IMR-90 (cell line): ENCODE measurements at regions not wholly inside any gene's neighbourhood (a gene's known extent, or its start where the extent isn't known, plus 50 kb on each side); places are given as distances from the start of the nearest gene placed in this dataset.

Source experiments
- ATAC-seq: fragments of 200-7000 bp; cut with Tn5 transposase; 2 replicates; pipeline ENCODE4 v1.9.1; 2020; ENCODE audit warnings: low read depth, mild to moderate bottlenecking, moderate library complexity
- BruUV-seq: library from RNA; stranded (reverse); fragments of 400-500 nt; replicated peaks from 2 replicates; lab custom pipeline; 2021; lab: Mats Ljungman, UMichigan
- CTCF ChIA-PET: fragments of 300-600 bp; formaldehyde crosslinking; extraction: SDS; loops from one replicate; lab custom pipeline; 2021; ENCODE audit warnings: antibody characterized with exemption; lab: Yijun Ruan, JAX
- POLR2A ChIA-PET: fragments of 300-600 bp; sonication (Branson Sonifier 250); formaldehyde crosslinking; loops from one replicate; lab custom pipeline; 2022; ENCODE audit warnings: antibody characterized with exemption; ENCODE audit not compliant: unreplicated experiment; lab: Charles Lee
- DNase-seq: peaks from one replicate; pipeline ENCODE4 v3.0.0; 2013
- H2AFZ ChIP-seq: replicated peaks from 2 replicates; pipeline ENCODE3; 2013; ENCODE audit warnings: low read length, mild to moderate bottlenecking; ENCODE audit not compliant: poor library complexity
- H2AK5ac ChIP-seq: 2 replicates; pipeline ENCODE4 v1.6.1; 2013; ENCODE audit warnings: low read depth, low read length, inconsistent platforms
- H2AK9ac ChIP-seq: replicated peaks from 2 replicates; pipeline ENCODE3; 2013; ENCODE audit warnings: mild to moderate bottlenecking, low read depth, low read length, moderate library complexity; ENCODE audit not compliant: poor library complexity
- H2BK120ac ChIP-seq: 2 replicates; pipeline ENCODE4 v1.6.1; 2013; ENCODE audit warnings: low read depth, low read length, inconsistent platforms
- H2BK15ac ChIP-seq: 3 replicates; pipeline ENCODE4 v1.6.1; 2013; ENCODE audit warnings: low read depth, low read length, inconsistent platforms
- H2BK20ac ChIP-seq: 2 replicates; pipeline ENCODE4 v1.6.1; 2013; ENCODE audit warnings: low read depth, mild to moderate bottlenecking, inconsistent platforms, low read length, moderate library complexity
- H2BK5ac ChIP-seq: 2 replicates; pipeline ENCODE4 v1.6.1; 2013; ENCODE audit warnings: mild to moderate bottlenecking, low read depth, low read length, inconsistent platforms; ENCODE audit not compliant: poor library complexity, severe bottlenecking
- H3K14ac ChIP-seq: replicated peaks from 2 replicates; pipeline ENCODE4 v1.6.1; 2013; ENCODE audit warnings: low read depth, low read length, inconsistent platforms
- H3K18ac ChIP-seq: 2 replicates; pipeline ENCODE4 v1.6.1; 2013; ENCODE audit warnings: low read depth, low read length, control low read depth
- H3K23ac ChIP-seq: 2 replicates; pipeline ENCODE4 v1.6.1; 2013; ENCODE audit warnings: low read depth, low read length, inconsistent platforms
- H3K27ac ChIP-seq: 2 replicates; pipeline ENCODE4 v1.5.1; 2013; ENCODE audit warnings: mild to moderate bottlenecking, control low read depth, low read length; ENCODE audit not compliant: insufficient read depth
- H3K27me3 ChIP-seq: 2 replicates; pipeline ENCODE4 v1.6.1; 2013; ENCODE audit warnings: low read length; ENCODE audit not compliant: control insufficient read depth, insufficient read depth
- H3K36me3 ChIP-seq: 2 replicates; pipeline ENCODE4 v1.6.1; 2013; ENCODE audit warnings: low read length, mixed read lengths; ENCODE audit not compliant: control insufficient read depth, insufficient read depth
- H3K4ac ChIP-seq: 2 replicates; pipeline ENCODE4 v1.6.1; 2013; ENCODE audit warnings: low read depth, low read length, inconsistent platforms
- H3K4me1 ChIP-seq: 2 replicates; pipeline ENCODE4 v1.6.1; 2013; ENCODE audit warnings: low read length, mixed read lengths; ENCODE audit not compliant: control insufficient read depth, insufficient read depth
- H3K4me2 ChIP-seq: 2 replicates; pipeline ENCODE4 v1.6.1; 2013; ENCODE audit warnings: low read depth, mild to moderate bottlenecking, control low read depth, low read length, moderate library complexity
- H3K4me3 ChIP-seq: 2 replicates; pipeline ENCODE4 v1.5.1; 2013; ENCODE audit warnings: low read depth, mild to moderate bottlenecking, control low read depth, low read length, moderate library complexity; ENCODE audit not compliant: insufficient read depth
- H3K56ac ChIP-seq: 2 replicates; pipeline ENCODE4 v1.6.1; 2013; ENCODE audit warnings: low read length, inconsistent platforms; ENCODE audit not compliant: insufficient read depth; ENCODE audit errors: extremely low read depth
- H3K79me1 ChIP-seq, 2 experiments: 2 replicates each; pipeline ENCODE4 v1.6.1; 2013; ENCODE audit warnings: low read length in 2 of 2, inconsistent platforms in 1 of 2, low read depth in 1 of 2
- H3K9ac ChIP-seq: 2 replicates; pipeline ENCODE4 v1.6.1; 2013; ENCODE audit warnings: low read depth, low read length, control low read depth
- H3K9me1 ChIP-seq: 2 replicates; pipeline ENCODE4 v1.6.1; 2013; ENCODE audit warnings: low read length, inconsistent platforms; ENCODE audit not compliant: insufficient read depth
- H3K9me3 ChIP-seq: 2 replicates; pipeline ENCODE4 v1.6.1; 2013; ENCODE audit warnings: low read length; ENCODE audit not compliant: control insufficient read depth, insufficient read depth
- H4K20me1 ChIP-seq: 2 replicates; pipeline ENCODE4 v1.6.1; 2013; ENCODE audit warnings: low read length, inconsistent platforms; ENCODE audit not compliant: insufficient read depth
- H4K5ac ChIP-seq: 2 replicates; pipeline ENCODE4 v1.6.1; 2013; ENCODE audit warnings: mild to moderate bottlenecking, low read depth, low read length, control low read depth
- H4K8ac ChIP-seq, 2 experiments: 2 replicates each; pipeline ENCODE4 v1.6.1; 2013; ENCODE audit warnings: low read depth in 2 of 2, low read length in 2 of 2, control low read depth in 1 of 2, inconsistent platforms in 1 of 2
- H4K91ac ChIP-seq: 2 replicates; pipeline ENCODE4 v1.6.1; 2013; ENCODE audit warnings: low read depth, low read length, inconsistent platforms; ENCODE audit not compliant: insufficient read depth
- CEBPB ChIP-seq: IDR thresholded peaks from 2 replicates; pipeline ENCODE4 v1.6.1; 2012; ENCODE audit warnings: low read depth, low read length, improper control_type of control experiment
- WGBS, 2 experiments: methylation state at CpG; one replicate each; pipeline versions ENCODE4 v1.1.5 to v1.1.7; 2013; ENCODE audit warnings: missing lambda C conversion rate in 2 of 2; ENCODE audit not compliant: insufficient read length in 1 of 2; ENCODE audit errors: extremely low coverage in 2 of 2; 5-methylcytosine and 5-hydroxymethylcytosine counted together
- dilution Hi-C: fragments of 300-500 bp; cut with HindIII; formaldehyde crosslinking; loops from one replicate; pipeline ENCODE4 v1.14.3; 2018; ENCODE audit warnings: low sequenced_read_pairs; ENCODE audit not compliant: unreplicated experiment
- in situ Hi-C: fragments of 300-500 bp; cut with MboI; formaldehyde crosslinking; loops from 3 replicates; pipeline ENCODE4 v1.14.3; 2019; ENCODE audit warnings: low sequenced_read_pairs, inconsistent platforms, mixed read lengths
- intact Hi-C: fragments of 100-400 bp; cut with micrococcal nuclease; formaldehyde crosslinking; loops from 2 replicates; pipeline ENCODE4 v1.10.0; 2022
- TF ChIP-seq, protein P1 (sequence below): conservative IDR thresholded peaks from 2 replicates; pipeline ENCODE4 v1.5.1; 2012; ENCODE audit warnings: mild to moderate bottlenecking, low read depth, low read length, improper control_type of control experiment

DNA sequence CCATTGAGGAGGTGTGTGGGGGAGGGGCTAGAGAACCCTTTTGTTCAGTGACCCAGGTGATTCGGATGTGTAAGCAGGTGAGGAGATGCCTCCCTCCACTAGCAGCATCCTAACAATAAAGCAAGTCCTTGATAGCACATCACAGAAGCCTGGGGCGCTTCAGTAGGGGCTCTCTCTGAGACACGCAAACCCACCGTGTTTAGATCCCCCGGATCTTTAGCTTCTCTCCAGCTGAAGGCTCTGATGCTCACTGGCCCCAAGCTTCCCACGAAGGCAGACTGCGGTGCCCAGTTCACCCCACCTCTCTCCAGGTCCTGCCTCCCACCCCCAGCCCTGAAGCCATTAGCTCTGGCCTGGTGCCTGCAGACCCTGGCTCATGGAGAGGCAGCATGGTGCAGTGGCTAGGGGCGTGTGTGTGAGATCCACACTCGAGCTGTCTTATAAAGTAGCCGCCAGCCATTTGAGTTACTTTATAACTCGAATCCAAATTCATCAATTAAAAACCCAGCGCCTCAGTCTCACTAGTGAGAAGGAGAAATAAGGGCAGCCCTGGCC is 204.7 kb upstream of the TNRC6C start:
- peaks cover 16% of the 10 kb centered on the region for H3K27me3 ChIP-seq
- H2BK15ac ChIP-seq = no peak overlapping the region
- CTCF ChIA-PET = no interaction called here
- intact Hi-C loops = no loop called here
- no peak overlapping the region for H3K23ac ChIP-seq
- in situ Hi-C loops = no loop called here
- peaks cover 7% of the 10 kb centered on the region for H3K9me3 ChIP-seq
- H3K4ac ChIP-seq = no peak overlapping the region
- H3K36me3 ChIP-seq = no peaks in the 10 kb centered on the region
- H3K79me1 ChIP-seq = no peaks in the 10 kb centered on the region
- no peak overlapping the region for H3K4me2 ChIP-seq
- no peak overlapping the region for H3K27ac ChIP-seq
- H4K5ac ChIP-seq = no peak overlapping the region
- WGBS, 2 experiments = no CpG with 5 or more reads among the region's 12 CpGs
- dilution Hi-C loops = no loop called here
- H3K18ac ChIP-seq = no peak overlapping the region
- no peak overlapping the region for H4K91ac ChIP-seq
- H2AK5ac ChIP-seq = no peak overlapping the region
- no peak for TF ChIP-seq CEBPB
- TF ChIP-seq, protein P1, sequence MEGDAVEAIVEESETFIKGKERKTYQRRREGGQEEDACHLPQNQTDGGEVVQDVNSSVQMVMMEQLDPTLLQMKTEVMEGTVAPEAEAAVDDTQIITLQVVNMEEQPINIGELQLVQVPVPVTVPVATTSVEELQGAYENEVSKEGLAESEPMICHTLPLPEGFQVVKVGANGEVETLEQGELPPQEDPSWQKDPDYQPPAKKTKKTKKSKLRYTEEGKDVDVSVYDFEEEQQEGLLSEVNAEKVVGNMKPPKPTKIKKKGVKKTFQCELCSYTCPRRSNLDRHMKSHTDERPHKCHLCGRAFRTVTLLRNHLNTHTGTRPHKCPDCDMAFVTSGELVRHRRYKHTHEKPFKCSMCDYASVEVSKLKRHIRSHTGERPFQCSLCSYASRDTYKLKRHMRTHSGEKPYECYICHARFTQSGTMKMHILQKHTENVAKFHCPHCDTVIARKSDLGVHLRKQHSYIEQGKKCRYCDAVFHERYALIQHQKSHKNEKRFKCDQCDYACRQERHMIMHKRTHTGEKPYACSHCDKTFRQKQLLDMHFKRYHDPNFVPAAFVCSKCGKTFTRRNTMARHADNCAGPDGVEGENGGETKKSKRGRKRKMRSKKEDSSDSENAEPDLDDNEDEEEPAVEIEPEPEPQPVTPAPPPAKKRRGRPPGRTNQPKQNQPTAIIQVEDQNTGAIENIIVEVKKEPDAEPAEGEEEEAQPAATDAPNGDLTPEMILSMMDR = no peak
- H3K4me1 ChIP-seq = no peaks in the 10 kb centered on the region
- H2AK9ac ChIP-seq = no peak overlapping the region
- H2AFZ ChIP-seq = no peak overlapping the region
- H2BK20ac ChIP-seq = no peak overlapping the region
- no peak overlapping the region for H2BK5ac ChIP-seq
- H3K4me3 ChIP-seq = no peak overlapping the region
- BruUV-seq = no TSS peak
- H3K14ac ChIP-seq = no peak overlapping the region
- ATAC-seq (no peak), DNase-seq (no peak)
- no peaks in the 10 kb centered on the region for H4K20me1 ChIP-seq
- H3K56ac ChIP-seq = no peak overlapping the region
- POLR2A ChIA-PET = no interaction called here
- H3K9ac ChIP-seq = no peak overlapping the region
- no peaks in the 10 kb centered on the region for H3K9me1 ChIP-seq
- no peak overlapping the region for H2BK120ac ChIP-seq
- no peak overlapping the region for H4K8ac ChIP-seq
